ENCODE measurements at regions not wholly inside any gene's neighbourhood (a gene's known extent, or its start where the extent isn't known, plus 50 kb on each side); places are given as distances from the start of the nearest gene placed in this dataset.

DNA sequence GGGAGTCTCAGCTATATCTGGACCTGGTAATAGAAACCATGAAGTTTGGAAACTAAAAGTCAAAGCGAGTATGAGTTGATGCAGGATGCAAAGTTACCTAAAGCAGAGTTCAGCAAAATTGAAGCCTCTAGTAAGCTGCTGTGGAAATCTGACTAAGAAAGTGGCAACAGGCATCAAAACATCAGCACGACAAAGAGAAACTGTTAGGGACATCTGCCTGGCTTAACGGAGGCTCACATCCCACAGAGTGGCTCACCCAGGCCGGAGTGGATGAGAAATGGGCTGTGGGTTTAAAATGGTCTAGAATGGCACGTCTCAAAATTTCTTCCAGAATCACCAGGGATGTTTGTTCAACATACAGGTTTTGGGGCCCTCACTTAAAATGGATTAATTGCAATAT is 164.1 kb upstream of the NPY start:
- TF ChIP-seq CTCF (IDR thresholded peaks at IDR 0.05; ENCODE audit: poor library complexity, severe bottlenecking) (no peak), EZH2 (IDR thresholded peaks at IDR 0.05; ENCODE audit: borderline replicate concordance, insufficient read depth, low read length, poor library complexity, severe bottlenecking) (no peak), SMC3 (conservative IDR thresholded peaks at IDR 0.05; ENCODE audit: poor library complexity) (no peak)
